Vagina (tissue), 2 donors: ENCODE measurements at regions not wholly inside any gene's neighbourhood (a gene's known extent, or its start where the extent isn't known, plus 50 kb on each side); places are given as distances from the start of the nearest gene placed in this dataset.

ENCODE experiments used
- POLR2A ChIP-seq, 2 donors: fragments of 450-650 bp; IDR thresholded peaks; one replicate each; pipeline ENCODE4 v1.6.1; 2017; ENCODE audit warnings: antibody characterized with exemption in 2 of 2, mild to moderate bottlenecking in 2 of 2, moderate library complexity in 2 of 2
- POLR2AphosphoS5 ChIP-seq, 2 donors: sonication (generic); formaldehyde crosslinking; IDR thresholded peaks; one replicate each; pipeline ENCODE4 v1.9.0; 2017; ENCODE audit warnings: antibody characterized with exemption in 2 of 2, mild to moderate bottlenecking in 2 of 2, low read depth in 1 of 2; ENCODE audit not compliant: insufficient read depth in 1 of 2
- TF ChIP-seq, protein P1 (sequence below), 3 experiments: fragments of 450-650 bp in 2 of 3; fragments of 200-600 bp in 1 of 3; sonication (generic) in 1 of 3; IDR thresholded peaks; one replicate each; pipeline ENCODE4 v1.5.1; 2017 to 2019; ENCODE audit warnings: antibody characterized with exemption in 3 of 3, mild to moderate bottlenecking in 2 of 3, moderate library complexity in 2 of 3

DNA sequence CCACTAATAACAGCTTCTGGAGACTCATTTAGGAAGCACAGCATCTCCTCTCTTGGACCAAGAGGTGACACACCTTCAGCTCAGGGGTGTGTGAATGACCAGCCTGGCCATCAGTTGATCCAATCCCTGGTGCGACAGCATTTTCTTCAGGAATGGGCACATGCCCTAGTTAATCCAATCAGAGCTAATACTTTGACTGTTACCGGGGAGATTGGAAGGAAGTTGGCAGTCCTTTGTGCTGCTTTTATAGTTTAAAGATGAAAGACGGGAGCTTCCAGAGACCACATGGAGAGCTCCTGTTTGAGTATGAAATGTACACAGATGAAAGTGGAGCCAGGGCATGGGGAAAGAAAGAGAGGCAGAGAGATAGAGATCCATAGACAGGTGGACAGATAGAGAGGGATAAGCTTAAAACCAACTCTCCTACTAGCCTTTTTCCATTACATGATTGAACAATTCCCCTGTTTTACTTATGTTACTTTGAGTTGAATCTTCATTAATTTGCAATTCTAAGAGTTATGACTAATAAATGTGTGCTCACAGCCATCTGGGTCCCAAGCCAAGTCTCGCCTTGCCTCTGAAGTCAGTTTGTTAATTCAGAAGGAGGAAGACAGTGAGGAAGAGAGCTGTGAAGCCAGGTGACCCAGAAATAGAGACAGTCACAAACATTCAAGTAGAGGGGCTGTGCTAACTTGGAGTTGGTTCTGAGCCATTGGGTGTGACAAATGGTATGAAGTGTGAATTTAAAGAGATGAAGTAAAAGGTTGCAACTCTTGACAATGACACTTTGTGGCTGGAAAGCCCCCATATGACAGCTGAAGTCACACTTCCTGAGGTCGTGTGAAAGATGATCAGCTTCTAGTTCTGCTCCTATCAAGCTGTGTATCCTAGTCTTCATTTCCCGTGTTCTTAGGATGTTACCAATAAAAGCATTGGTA, 120.0 kb upstream of the GOT2 start:
- TF ChIP-seq POLR2A (IDR thresholded peaks at IDR 0.05) = no peak
- TF ChIP-seq, protein P1, sequence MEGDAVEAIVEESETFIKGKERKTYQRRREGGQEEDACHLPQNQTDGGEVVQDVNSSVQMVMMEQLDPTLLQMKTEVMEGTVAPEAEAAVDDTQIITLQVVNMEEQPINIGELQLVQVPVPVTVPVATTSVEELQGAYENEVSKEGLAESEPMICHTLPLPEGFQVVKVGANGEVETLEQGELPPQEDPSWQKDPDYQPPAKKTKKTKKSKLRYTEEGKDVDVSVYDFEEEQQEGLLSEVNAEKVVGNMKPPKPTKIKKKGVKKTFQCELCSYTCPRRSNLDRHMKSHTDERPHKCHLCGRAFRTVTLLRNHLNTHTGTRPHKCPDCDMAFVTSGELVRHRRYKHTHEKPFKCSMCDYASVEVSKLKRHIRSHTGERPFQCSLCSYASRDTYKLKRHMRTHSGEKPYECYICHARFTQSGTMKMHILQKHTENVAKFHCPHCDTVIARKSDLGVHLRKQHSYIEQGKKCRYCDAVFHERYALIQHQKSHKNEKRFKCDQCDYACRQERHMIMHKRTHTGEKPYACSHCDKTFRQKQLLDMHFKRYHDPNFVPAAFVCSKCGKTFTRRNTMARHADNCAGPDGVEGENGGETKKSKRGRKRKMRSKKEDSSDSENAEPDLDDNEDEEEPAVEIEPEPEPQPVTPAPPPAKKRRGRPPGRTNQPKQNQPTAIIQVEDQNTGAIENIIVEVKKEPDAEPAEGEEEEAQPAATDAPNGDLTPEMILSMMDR (IDR thresholded peaks at IDR 0.05) = no peak
- TF ChIP-seq POLR2AphosphoS5 (IDR thresholded peaks at IDR 0.05; ENCODE audit: insufficient read depth in 1 of 2, low read depth in 1 of 2) = no peak
